ENCODE measurements at regions not wholly inside any gene's neighbourhood (a gene's known extent, or its start where the extent isn't known, plus 50 kb on each side); places are given as distances from the start of the nearest gene placed in this dataset.

DNA sequence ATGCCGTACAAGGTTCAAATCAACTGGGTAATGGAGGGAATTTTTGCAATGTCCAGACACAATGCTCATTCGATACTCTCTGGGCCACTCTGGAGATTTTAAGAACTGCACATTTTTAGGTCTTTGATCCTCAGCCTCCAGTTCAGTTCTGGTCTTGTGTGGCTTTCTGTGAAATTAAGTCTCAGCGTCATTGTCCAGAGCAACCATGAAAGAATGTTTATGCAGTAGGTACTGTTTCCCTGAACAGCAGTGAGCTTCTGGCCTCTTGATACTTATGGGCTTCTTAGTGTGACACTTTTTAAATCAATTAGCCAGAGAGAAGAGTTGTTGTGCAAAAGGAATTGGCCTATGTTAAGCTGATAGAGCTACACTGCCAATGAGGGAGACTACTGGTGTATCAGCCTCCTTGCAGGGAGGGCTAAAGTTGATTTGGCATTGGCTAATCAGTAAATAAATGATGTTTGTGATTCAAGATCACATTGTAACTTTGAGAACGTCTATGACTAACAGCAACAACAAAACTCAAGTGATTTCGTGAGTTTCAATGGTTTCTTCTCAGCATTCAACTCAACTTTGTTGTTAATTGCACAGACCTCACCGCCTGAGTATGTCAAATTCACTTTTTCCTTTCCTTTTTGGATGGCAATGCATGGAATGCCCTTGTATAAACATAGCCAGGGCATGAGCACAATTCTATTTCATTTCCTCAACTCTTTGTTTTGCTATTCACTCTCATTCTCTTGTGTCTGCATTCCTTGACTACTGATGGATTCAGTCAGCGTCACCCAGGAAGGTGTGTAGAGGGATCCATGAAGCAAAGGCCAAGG, 85.1 kb downstream of the GJA1 start:
- TF ChIP-seq, protein P1, sequence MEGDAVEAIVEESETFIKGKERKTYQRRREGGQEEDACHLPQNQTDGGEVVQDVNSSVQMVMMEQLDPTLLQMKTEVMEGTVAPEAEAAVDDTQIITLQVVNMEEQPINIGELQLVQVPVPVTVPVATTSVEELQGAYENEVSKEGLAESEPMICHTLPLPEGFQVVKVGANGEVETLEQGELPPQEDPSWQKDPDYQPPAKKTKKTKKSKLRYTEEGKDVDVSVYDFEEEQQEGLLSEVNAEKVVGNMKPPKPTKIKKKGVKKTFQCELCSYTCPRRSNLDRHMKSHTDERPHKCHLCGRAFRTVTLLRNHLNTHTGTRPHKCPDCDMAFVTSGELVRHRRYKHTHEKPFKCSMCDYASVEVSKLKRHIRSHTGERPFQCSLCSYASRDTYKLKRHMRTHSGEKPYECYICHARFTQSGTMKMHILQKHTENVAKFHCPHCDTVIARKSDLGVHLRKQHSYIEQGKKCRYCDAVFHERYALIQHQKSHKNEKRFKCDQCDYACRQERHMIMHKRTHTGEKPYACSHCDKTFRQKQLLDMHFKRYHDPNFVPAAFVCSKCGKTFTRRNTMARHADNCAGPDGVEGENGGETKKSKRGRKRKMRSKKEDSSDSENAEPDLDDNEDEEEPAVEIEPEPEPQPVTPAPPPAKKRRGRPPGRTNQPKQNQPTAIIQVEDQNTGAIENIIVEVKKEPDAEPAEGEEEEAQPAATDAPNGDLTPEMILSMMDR (conservative IDR thresholded peaks at IDR 0.05; ENCODE audit: low read length): no peak
- no peak for TF ChIP-seq EZH2phosphoT487 (IDR thresholded peaks at IDR 0.05; ENCODE audit: borderline replicate concordance)

Data from Loucy (cell line).